H1 (cell line): ENCODE measurements at regions not wholly inside any gene's neighbourhood (a gene's known extent, or its start where the extent isn't known, plus 50 kb on each side); places are given as distances from the start of the nearest gene placed in this dataset.

Experiments used
- EZH2 ChIP-seq: fragments of 200-600 bp; sonication (generic); IDR thresholded peaks from 2 replicates; pipeline ENCODE4 v1.7.1; 2012; ENCODE audit warnings: low read depth, mild to moderate bottlenecking, moderate library complexity, low read length, inconsistent platforms; ENCODE audit not compliant: severe bottlenecking
- FOSL1 ChIP-seq: IDR thresholded peaks from 2 replicates; pipeline ENCODE4 v1.6.1; 2011; ENCODE audit warnings: mild to moderate bottlenecking, low read depth, low read length, moderate library complexity; ENCODE audit not compliant: insufficient read depth
- POLR2A ChIP-seq, 2 experiments: IDR thresholded peaks; 1 replicate in 1 of 2; 2 replicates in 1 of 2; pipeline ENCODE4 v1.6.1; 2011; ENCODE audit warnings: low read depth in 2 of 2, low read length in 2 of 2, mild to moderate bottlenecking in 2 of 2; ENCODE audit errors: control extremely low read depth in 1 of 2
- USF2 ChIP-seq: IDR thresholded peaks from 2 replicates; pipeline ENCODE4 v1.6.1; 2011; ENCODE audit warnings: low read length, improper control_type of control experiment
- TF ChIP-seq, protein P1 (sequence below), 3 experiments: IDR thresholded peaks; 1 replicate in 2 of 3; 2 replicates in 1 of 3; pipeline versions ENCODE4 v1.5.1 to v1.6.1; 2011; ENCODE audit warnings: low read length in 3 of 3, mild to moderate bottlenecking in 3 of 3, inconsistent platforms in 2 of 3, low read depth in 1 of 3, moderate library complexity in 1 of 3; ENCODE audit not compliant: insufficient read depth in 1 of 3; ENCODE audit errors: control extremely low read depth in 1 of 3

DNA sequence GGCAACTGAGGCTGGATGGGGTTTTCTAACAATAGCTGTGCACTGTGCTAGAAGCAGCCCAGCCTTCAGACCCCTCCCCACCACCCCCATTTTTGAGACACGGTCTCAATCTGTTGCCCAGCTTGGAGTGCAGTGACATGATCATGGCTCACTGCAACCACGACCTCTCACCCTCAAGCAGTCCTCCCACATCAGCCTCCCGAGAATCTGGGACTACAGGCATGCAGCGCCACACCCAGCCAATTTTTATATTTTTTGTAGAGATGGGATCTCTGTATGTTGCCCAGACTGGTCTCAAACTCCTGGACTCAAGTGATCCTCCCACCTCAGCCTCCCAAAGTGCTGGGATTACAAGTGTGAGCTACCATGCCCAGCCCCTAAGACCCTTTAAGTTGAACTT, 182.5 kb downstream of the DRD1 start:
- TF ChIP-seq, protein P1, sequence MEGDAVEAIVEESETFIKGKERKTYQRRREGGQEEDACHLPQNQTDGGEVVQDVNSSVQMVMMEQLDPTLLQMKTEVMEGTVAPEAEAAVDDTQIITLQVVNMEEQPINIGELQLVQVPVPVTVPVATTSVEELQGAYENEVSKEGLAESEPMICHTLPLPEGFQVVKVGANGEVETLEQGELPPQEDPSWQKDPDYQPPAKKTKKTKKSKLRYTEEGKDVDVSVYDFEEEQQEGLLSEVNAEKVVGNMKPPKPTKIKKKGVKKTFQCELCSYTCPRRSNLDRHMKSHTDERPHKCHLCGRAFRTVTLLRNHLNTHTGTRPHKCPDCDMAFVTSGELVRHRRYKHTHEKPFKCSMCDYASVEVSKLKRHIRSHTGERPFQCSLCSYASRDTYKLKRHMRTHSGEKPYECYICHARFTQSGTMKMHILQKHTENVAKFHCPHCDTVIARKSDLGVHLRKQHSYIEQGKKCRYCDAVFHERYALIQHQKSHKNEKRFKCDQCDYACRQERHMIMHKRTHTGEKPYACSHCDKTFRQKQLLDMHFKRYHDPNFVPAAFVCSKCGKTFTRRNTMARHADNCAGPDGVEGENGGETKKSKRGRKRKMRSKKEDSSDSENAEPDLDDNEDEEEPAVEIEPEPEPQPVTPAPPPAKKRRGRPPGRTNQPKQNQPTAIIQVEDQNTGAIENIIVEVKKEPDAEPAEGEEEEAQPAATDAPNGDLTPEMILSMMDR (IDR thresholded peaks at IDR 0.05; ENCODE audit: control extremely low read depth in 1 of 3, insufficient read depth in 1 of 3, low read depth in 1 of 3, low read length in 3 of 3) = no peak
- no peak for TF ChIP-seq POLR2A (IDR thresholded peaks at IDR 0.05; ENCODE audit: control extremely low read depth in 1 of 2, low read depth in 2 of 2, low read length in 2 of 2)
- TF ChIP-seq EZH2 = no peak
- TF ChIP-seq USF2 = no peak
- no peak for TF ChIP-seq FOSL1
